GM19025 (cell line): ENCODE measurements at regions not wholly inside any gene's neighbourhood (a gene's known extent, or its start where the extent isn't known, plus 50 kb on each side); places are given as distances from the start of the nearest gene placed in this dataset.
"Not testable (repeated sequence)": the region's sequence is repeated elsewhere in the genome, so short reads cannot be mapped to it uniquely, and the experiment has no call there.

Experiments
- ATAC-seq: cut with Tn5 transposase; IDR thresholded peaks from one replicate; pipeline ENCODE4 v1.9.1; 2021; ENCODE audit warnings: mild to moderate bottlenecking, low read depth, moderate library complexity; ENCODE audit not compliant: unreplicated experiment

- ATAC-seq, result no peak
These were observed 223.3 kb upstream of the STXBP5 start for GRCh38 chr6:146980900-146981329.

- ATAC-seq, result no peak
These were observed 222.2 kb upstream of the STXBP5 start for GRCh38 chr6:146981981-146982380.

- no peak for ATAC-seq
These were observed 219.8 kb upstream of the STXBP5 start for GRCh38 chr6:146984251-146984924.

DNA sequence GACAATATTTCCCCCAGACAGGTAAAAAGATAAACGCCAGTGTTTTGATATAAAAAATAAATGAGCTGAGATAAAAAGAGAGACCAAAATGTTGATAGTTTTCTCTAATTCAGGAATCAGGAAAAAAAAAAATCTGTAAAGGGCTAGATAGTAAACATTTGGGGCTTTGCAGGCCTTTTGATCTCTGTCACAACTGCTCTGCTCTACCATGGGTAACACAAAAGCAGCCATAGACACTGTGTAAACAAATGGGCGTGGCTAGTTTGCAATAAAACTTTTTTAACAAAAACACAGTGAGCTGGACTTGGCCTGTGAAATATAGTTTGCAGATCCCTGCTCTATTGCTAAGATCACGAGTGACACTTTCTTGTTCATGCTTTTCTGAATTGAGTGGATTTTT lies 219.1 kb upstream of the STXBP5 start:
- ATAC-seq, result no peak

DNA sequence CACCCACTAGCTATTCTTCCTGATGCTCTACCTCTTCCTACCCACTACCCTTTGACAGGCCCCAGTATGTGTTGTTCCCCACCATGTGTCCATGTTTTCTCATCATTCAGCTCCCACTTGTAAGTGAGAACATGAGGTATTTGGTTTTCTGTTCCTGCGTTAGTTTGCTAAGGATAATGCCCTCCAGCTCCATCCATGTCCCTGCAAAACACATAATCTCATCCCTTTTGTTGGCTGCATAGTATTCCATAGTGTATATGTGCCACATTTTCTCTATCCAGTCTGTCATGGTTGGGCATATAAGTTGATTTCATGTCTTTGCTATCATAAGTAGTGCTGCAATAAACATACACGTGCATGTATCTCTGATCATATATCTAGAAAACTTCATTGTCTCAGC lies 218.3 kb upstream of the STXBP5 start:
- no peak for ATAC-seq

- ATAC-seq, result not testable (repeated sequence)
These were observed 216.3 kb upstream of the STXBP5 start for GRCh38 chr6:146987938-146988337.

- ATAC-seq, result no peak
These were observed 214.4 kb upstream of the STXBP5 start for GRCh38 chr6:146989860-146990259.

- ATAC-seq, result no peak
These were observed 213.9 kb upstream of the STXBP5 start for GRCh38 chr6:146990284-146990683.

DNA sequence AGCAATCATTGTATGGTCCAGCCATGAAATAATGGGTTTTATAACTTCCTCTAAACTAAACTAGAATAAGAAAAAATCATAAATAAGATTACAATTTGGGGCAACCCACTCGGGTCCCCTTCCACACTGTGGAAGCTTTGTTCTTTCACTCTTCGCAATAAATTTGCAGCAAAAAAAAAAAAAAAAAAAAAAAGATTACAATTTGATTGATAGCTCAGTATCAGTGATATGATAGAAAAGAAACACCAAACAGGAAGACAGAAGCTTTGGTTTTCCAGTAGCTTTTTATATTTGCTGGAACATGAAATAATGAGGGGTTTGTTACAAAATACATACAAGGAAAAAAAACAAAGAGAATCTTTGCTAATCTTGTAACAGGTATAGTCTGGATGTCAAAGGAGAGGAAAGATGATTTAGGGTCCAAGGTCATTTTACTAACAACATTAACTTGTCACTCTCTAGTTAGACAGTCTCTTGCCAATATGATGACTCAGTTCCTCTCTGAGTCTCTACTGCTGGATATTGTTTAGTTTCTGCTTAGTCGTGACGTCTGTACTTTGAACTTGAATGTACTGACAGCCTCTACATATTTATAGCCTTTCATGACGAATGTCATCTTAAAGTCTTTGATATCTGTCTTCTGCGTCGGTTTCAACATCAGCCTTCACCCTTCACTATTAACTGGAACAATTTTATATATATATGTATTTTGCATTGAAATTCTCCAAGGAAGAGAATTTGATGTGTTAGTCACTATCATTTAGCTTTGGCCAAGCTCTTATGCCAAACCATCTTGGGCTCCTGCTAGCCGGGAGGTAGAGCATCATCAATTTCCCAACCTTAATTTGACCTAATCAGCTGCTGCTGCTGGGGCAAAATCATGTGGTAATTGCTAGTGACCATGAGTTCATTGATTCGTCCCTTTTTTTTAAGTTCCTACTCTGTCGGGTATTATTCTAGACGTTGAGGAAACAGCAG lies 213.1 kb upstream of the STXBP5 start:
- ATAC-seq, result no peak

GRCh38 chr6:146997062-146997461 lies 207.2 kb upstream of the STXBP5 start:
- ATAC-seq, result no peak

- ATAC-seq, result no peak
These were observed 204.5 kb upstream of the STXBP5 start for GRCh38 chr6:146999766-147000165.

DNA sequence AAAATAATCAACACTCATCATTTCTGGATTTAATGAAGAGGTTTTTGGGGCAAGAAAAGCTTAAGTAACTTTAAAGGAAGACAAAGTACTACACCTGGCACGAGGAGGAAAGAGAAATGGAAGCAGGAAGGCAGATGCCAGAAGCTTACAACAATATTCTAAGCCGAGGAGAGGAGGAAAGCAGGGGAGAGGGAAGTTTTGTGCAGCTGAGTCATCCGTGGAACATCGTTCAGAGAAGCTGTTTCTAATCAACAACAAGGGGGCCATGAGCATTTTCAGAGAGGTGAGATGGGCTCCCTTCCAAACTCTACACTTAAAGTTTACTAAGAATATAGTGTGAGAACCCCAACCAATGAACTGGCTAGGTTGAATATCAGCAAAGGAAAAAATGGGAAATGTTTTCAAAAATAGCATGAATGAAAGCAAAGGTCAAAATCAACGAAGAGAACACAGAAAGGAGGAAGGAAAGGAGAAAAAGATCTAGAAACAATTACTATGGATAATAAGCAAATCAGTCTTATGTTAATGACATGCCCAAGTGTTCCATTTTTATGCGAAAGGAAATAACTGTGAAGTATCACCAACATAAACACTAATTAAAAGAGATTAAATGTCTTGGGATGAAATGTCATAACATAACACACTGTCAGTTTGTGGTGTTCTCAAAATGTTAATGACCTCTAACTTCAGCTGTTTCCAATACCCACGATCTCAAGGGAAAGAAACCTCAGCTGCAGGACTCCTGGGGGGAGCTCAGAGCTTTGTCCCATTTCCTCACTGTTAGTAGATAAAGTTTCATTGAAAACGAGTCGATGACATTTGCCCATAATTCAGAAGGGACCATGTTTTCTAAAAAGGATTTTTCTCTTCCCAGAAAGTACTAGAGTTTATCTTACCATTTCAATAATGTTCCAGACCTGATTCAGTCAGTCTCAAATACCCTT lies 203.4 kb upstream of the STXBP5 start:
- ATAC-seq, result no peak

- ATAC-seq, result no peak
These were observed 202.6 kb upstream of the STXBP5 start for GRCh38 chr6:147001621-147002020.

DNA sequence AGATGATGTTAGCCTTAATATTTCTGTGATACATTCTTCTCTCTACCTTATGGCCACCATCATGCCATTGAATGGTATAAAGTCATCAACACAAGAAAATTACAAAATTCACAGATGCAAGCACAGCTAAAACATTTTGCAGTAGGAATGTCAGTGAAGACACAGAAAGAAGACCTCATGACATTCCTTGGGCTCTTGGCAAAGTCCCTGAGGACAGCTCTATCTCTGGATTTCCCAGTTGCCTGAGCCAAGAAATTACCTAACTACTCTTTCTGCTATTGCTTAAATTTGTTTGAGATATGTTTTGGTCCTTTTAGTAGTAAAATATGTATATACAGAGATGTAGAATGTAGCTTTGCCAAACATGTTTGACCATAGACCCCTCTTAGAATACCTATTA lies 201.0 kb upstream of the STXBP5 start:
- ATAC-seq, result no peak

DNA sequence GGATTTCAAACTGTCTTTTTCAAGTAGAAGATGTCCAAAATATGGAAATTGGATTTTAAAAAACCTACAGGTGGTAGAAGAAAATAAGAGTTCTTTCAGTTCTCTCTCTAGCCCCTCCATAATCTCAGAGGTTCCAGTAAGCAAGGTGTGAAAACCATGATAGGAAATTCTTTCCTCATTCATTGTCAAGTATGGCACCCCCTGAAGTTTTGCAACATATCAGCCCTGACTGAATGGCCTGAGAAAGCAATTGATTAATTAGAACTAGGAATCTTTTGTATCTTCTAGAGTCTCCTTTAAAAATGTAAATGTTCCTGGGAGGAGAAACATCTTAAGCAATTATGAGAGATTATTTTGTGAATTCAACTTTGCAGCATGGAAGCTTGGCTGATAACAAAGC lies 198.7 kb upstream of the STXBP5 start:
- ATAC-seq, result no peak

- ATAC-seq, result no peak
These were observed 196.8 kb upstream of the STXBP5 start for GRCh38 chr6:147007441-147007840.

- no peak for ATAC-seq
These were observed 194.9 kb upstream of the STXBP5 start for GRCh38 chr6:147009358-147009757.

GRCh38 chr6:147015674-147016073 lies 188.5 kb upstream of the STXBP5 start:
- no peak for ATAC-seq

DNA sequence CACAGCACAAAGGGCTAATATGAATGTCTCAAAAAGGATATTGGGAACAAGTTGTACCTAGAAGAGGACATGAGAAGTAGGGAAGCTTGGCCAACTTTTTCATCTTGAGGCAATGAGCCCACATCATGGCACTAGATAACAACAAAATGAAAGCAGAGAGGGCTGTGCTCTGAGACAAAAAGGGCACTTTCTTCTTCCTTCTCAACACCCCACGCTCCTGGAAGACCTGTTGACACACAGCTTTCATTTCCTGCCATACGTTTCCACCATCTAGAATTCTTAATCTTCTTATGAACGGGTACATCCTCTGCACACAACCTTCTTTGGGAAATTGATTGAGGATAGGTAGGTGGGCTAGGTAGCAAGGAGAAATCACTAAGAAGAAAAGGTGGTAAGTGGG lies 187.8 kb upstream of the STXBP5 start:
- ATAC-seq, result no peak

DNA sequence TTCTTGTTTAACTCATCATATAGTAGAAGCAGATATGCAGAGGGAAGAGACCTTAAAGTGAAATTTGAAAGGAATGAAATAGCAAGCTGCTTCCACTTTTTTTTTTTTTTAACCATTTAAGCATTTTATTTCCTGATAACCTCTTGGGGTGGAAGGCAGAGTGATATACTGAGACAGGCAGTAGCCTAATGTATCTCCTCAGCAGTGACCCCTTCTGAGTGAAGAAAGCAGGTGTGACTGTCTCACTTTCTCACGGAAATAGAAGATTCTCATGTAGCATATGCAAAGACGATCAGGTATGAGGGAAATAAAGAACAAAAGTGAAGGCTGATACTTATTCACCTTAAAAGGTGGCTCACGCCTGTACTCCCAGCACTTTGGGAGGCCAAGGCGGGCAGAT lies 187.1 kb upstream of the STXBP5 start:
- ATAC-seq, result no peak

- no peak for ATAC-seq
These were observed 185.2 kb upstream of the STXBP5 start for GRCh38 chr6:147019001-147019400.
